HepG2 (cell line): ENCODE measurements at regions not wholly inside any gene's neighbourhood (a gene's known extent, or its start where the extent isn't known, plus 50 kb on each side); places are given as distances from the start of the nearest gene placed in this dataset.

Experiments
- ATAC-seq: fragments of 200-7000 bp; cut with Tn5 transposase; 3 replicates; pipeline ENCODE4 v1.9.1; 2020; ENCODE audit warnings: mild to moderate bottlenecking, moderate library complexity
- BruUV-seq: library from RNA; stranded (reverse); fragments of 400-500 nt; replicated peaks from 2 replicates; lab custom pipeline; 2021; lab: Mats Ljungman, UMichigan
- CTCF ChIA-PET: fragments of 300-600 bp; formaldehyde crosslinking; extraction: SDS; loops from one replicate; lab custom pipeline; 2021; ENCODE audit warnings: low total read pairs, inconsistent platforms, low intra/inter-chr PET ratio; lab: Yijun Ruan, JAX
- POLR2A ChIA-PET: fragments of 350-600 bp; sonication (Branson Sonifier 250); formaldehyde crosslinking; loops from one replicate; lab custom pipeline; 2020; ENCODE audit warnings: antibody characterized with exemption, inconsistent platforms; lab: Yijun Ruan, JAX
- DNase-seq: peaks from one replicate; pipeline ENCODE4 v3.0.0-alpha.2; 2015; ENCODE audit warnings: low spot score
- FAIRE-seq: peaks from 3 replicates; lab custom pipeline; 2011; peaks lifted over from hg19 to GRCh38; lab: Jason Lieb, UNC
- H2AFZ ChIP-seq: one replicate; pipeline ENCODE4 v1.6.1; 2011; ENCODE audit warnings: low read length, inconsistent platforms
- H3K27ac ChIP-seq: fragments of 300-600 bp; 3 replicates; pipeline ENCODE4 v1.8.0; 2011; ENCODE audit warnings: mixed run types, mild to moderate bottlenecking, mixed read lengths, low read length, inconsistent platforms; ENCODE audit not compliant: insufficient read depth; ENCODE audit errors: extremely low read length
- H3K27me3 ChIP-seq, 2 experiments: fragments of 200-600 bp in 1 of 2; 2 replicates in 1 of 2; 3 replicates in 1 of 2; pipeline versions ENCODE4 v1.6.0 to v1.8.0; 2011; ENCODE audit warnings: low read length in 2 of 2, mild to moderate bottlenecking in 2 of 2, moderate library complexity in 2 of 2, inconsistent platforms in 1 of 2; ENCODE audit not compliant: insufficient read depth in 2 of 2, control insufficient read depth in 1 of 2
- H3K36me3 ChIP-seq, 2 experiments: fragments of 200-600 bp in 1 of 2; replicated peaks in 1 of 2; 2 replicates in 1 of 2; 3 replicates in 1 of 2; pipeline versions ENCODE4 v1.5.1 to v1.8.0; 2011; ENCODE audit warnings: low read length in 2 of 2, inconsistent platforms in 1 of 2; ENCODE audit not compliant: insufficient read depth in 2 of 2, control insufficient read depth in 1 of 2
- H3K4me1 ChIP-seq: 2 replicates; pipeline ENCODE4 v1.5.1; 2012; ENCODE audit warnings: low read length, inconsistent platforms; ENCODE audit not compliant: insufficient read depth
- H3K4me2 ChIP-seq: 2 replicates; pipeline ENCODE4 v1.6.0; 2011; ENCODE audit warnings: low read depth, low read length, inconsistent platforms
- H3K4me3 ChIP-seq, 3 experiments: fragments of 200-600 bp in 1 of 3; sonication (generic), shearing (Covaris generic) in 1 of 3; replicated peaks in 1 of 3; 2 replicates each; pipeline ENCODE4 v1.5.1; 2011 to 2016; ENCODE audit warnings: low read length in 3 of 3, inconsistent platforms in 2 of 3, low read depth in 2 of 3, mild to moderate bottlenecking in 2 of 3, control low read depth in 1 of 3, mixed read lengths in 1 of 3; ENCODE audit not compliant: insufficient read depth in 1 of 3
- H3K79me2 ChIP-seq: one replicate; pipeline ENCODE4 v1.6.1; 2011; ENCODE audit warnings: low read length, inconsistent platforms; ENCODE audit not compliant: insufficient read depth
- H3K9ac ChIP-seq: 2 replicates; pipeline ENCODE4 v1.6.0; 2011; ENCODE audit warnings: mild to moderate bottlenecking, low read depth, low read length, inconsistent platforms; ENCODE audit not compliant: insufficient read depth
- H3K9me3 ChIP-seq: 2 replicates; pipeline ENCODE4 v1.5.1; 2012; ENCODE audit warnings: mild to moderate bottlenecking, low read length
- H4K20me1 ChIP-seq: 2 replicates; pipeline ENCODE4 v1.6.0; 2011; ENCODE audit warnings: inconsistent platforms, mild to moderate bottlenecking, low read length, moderate library complexity; ENCODE audit not compliant: insufficient read depth
- ELF1 ChIP-seq: sonication (generic); formaldehyde crosslinking; IDR thresholded peaks from 2 replicates; pipeline ENCODE4 v1.4.0; 2020; ENCODE audit warnings: missing genetic modification reagents
- FOXA1 ChIP-seq, 2 experiments: fragments of 450-650 bp in 1 of 2; sonication (generic) in 1 of 2; formaldehyde crosslinking in 1 of 2; IDR thresholded peaks; 2 replicates each; pipeline versions ENCODE4 v1.4.0 to v1.6.1; 2016 to 2020; ENCODE audit warnings: missing genetic modification reagents in 1 of 2
- MTF2 ChIP-seq: sonication (generic); formaldehyde crosslinking; IDR thresholded peaks from 2 replicates; pipeline ENCODE4 v1.5.0; 2020; ENCODE audit warnings: missing genetic modification reagents, borderline replicate concordance
- MYPOP ChIP-seq: sonication (generic); formaldehyde crosslinking; IDR thresholded peaks from 2 replicates; pipeline ENCODE4 v1.8.1; 2023; ENCODE audit warnings: mild to moderate bottlenecking, moderate library complexity, missing genetic modification reagents
- NCOA5 ChIP-seq: sonication (generic); formaldehyde crosslinking; IDR thresholded peaks from 2 replicates; pipeline ENCODE4 v1.4.0; 2020; ENCODE audit warnings: missing genetic modification reagents
- PHF5A ChIP-seq: IDR thresholded peaks from one replicate; pipeline ENCODE4 v1.6.1; 2018; ENCODE audit warnings: low read depth, missing genetic modification reagents; ENCODE audit not compliant: unreplicated experiment
- RNF219 ChIP-seq: sonication (generic); formaldehyde crosslinking; IDR thresholded peaks from 2 replicates; pipeline ENCODE4 v1.5.0; 2020; ENCODE audit warnings: mild to moderate bottlenecking, missing genetic modification reagents
- ZNF383 ChIP-seq: sonication (generic); formaldehyde crosslinking; IDR thresholded peaks from 2 replicates; pipeline ENCODE4 v1.4.0; 2020; ENCODE audit warnings: missing genetic modification reagents, mild to moderate bottlenecking, borderline replicate concordance
- ZNF451 ChIP-seq: sonication (generic); formaldehyde crosslinking; IDR thresholded peaks from 2 replicates; pipeline ENCODE4 v1.5.0; 2020; ENCODE audit warnings: mild to moderate bottlenecking, missing genetic modification reagents
- ZNF710 ChIP-seq: sonication (generic); formaldehyde crosslinking; IDR thresholded peaks from 2 replicates; pipeline ENCODE4 v1.5.0; 2020; ENCODE audit warnings: mild to moderate bottlenecking, missing genetic modification reagents, borderline replicate concordance
- WGBS: methylation state at CpG from one replicate; pipeline ENCODE4 v1.1.6; 2017; ENCODE audit warnings: low lambda C conversion rate; 5-methylcytosine and 5-hydroxymethylcytosine counted together
- in situ Hi-C: cut with HindIII; loops from 2 replicates; pipeline ENCODE4 v1.10.0; 2017; ENCODE audit warnings: low pct_unique_long_range_greater_than_20kb; ENCODE audit not compliant: extremely low pct_ligation_motif_present
- intact Hi-C: fragments of 100-400 bp; cut with micrococcal nuclease; formaldehyde crosslinking; loops from one replicate; pipeline ENCODE4 v1.10.0; 2022; ENCODE audit not compliant: unreplicated experiment

GRCh38 chr10:120975868-120976225, 124.7 kb downstream of the WDR11 start:
- in situ Hi-C loops, result no loop called here
- H3K4me2 ChIP-seq, result no peak overlapping the region
- H3K27ac ChIP-seq, result no peak overlapping the region
- DNase-seq (no peak), FAIRE-seq (no peak), ATAC-seq (no peak)
- H3K9me3 ChIP-seq, result no peaks in the 10 kb centered on the region
- H4K20me1 ChIP-seq, result no peaks in the 10 kb centered on the region
- H3K79me2 ChIP-seq, result no peaks in the 10 kb centered on the region
- no peak for TF ChIP-seq ZNF383 (CRISPR knock-in tag)
- TF ChIP-seq MYPOP (CRISPR knock-in tag), result no peak
- no peak for TF ChIP-seq PHF5A (CRISPR knock-in tag)
- no peak for TF ChIP-seq ELF1 (CRISPR knock-in tag)
- TF ChIP-seq FOXA1 (IDR thresholded peaks at IDR 0.05), result no peak
- no peak for TF ChIP-seq FOXA1 (CRISPR knock-in tag; IDR thresholded peaks at IDR 0.05)
- TF ChIP-seq NCOA5, result no peak
- no peak for TF ChIP-seq ZNF451 (CRISPR knock-in tag)
- TF ChIP-seq RNF219 (CRISPR knock-in tag), result no peak
- no peak for TF ChIP-seq ZNF710 (CRISPR knock-in tag)
- TF ChIP-seq MTF2 (CRISPR knock-in tag), result no peak
- WGBS, result 6% methylated on average over 2 of the region's 2 CpGs
- H3K4me3 ChIP-seq, result no peak overlapping the region
- H2AFZ ChIP-seq, result no peak overlapping the region
- H3K4me1 ChIP-seq, result peaks cover 11% of the 10 kb centered on the region
- peaks cover 8 to 23% of the 10 kb centered on the region in 2 experiments for H3K27me3 ChIP-seq
- ChIA-PET POLR2A (no interaction called here), CTCF (no interaction called here)
- no peaks in the 10 kb centered on the region for H3K36me3 ChIP-seq
- BruUV-seq, result no TSS peak
- no peak overlapping the region for H3K9ac ChIP-seq
- intact Hi-C loops, result no loop called here
